ENCODE measurements at regions not wholly inside any gene's neighbourhood (a gene's known extent, or its start where the extent isn't known, plus 50 kb on each side); places are given as distances from the start of the nearest gene placed in this dataset.

GRCh38 chr5:156096259-156096658 is 230.7 kb upstream of the SGCD start:
- TF ChIP-seq NFE2L2 (IDR thresholded peaks at IDR 0.05; ENCODE audit: low read depth, low read length) = no peak
- TF ChIP-seq POLR2A (IDR thresholded peaks at IDR 0.05; ENCODE audit: low read depth, low read length) = no peak
- TF ChIP-seq BHLHE40 (IDR thresholded peaks at IDR 0.05; ENCODE audit: low read depth, low read length) = no peak
- TF ChIP-seq RAD21 (IDR thresholded peaks at IDR 0.05; ENCODE audit: low read length) = no peak
- no peak for TF ChIP-seq MAZ (IDR thresholded peaks at IDR 0.05; ENCODE audit: borderline replicate concordance, low read depth, low read length)
- no peak for TF ChIP-seq RFX5 (IDR thresholded peaks at IDR 0.05; ENCODE audit: low read depth, low read length)
- TF ChIP-seq MAFK (IDR thresholded peaks at IDR 0.05; ENCODE audit: low read depth, low read length) = no peak
- TF ChIP-seq ELK1 (IDR thresholded peaks at IDR 0.05; ENCODE audit: borderline replicate concordance, low read depth, low read length) = no peak
- no peak for TF ChIP-seq SMC3 (IDR thresholded peaks at IDR 0.05; ENCODE audit: low read depth, low read length)
- TF ChIP-seq CTCF (conservative IDR thresholded peaks at IDR 0.05; ENCODE audit: low read depth, low read length) = no peak
- no peak for TF ChIP-seq FOS (IDR thresholded peaks at IDR 0.05; ENCODE audit: low read depth, low read length)
- TF ChIP-seq RCOR1 (IDR thresholded peaks at IDR 0.05; ENCODE audit: insufficient replicate concordance, low read length) = no peak
- no peak for TF ChIP-seq CEBPB (IDR thresholded peaks at IDR 0.05; ENCODE audit: low read depth, low read length)
- TF ChIP-seq USF2 (IDR thresholded peaks at IDR 0.05; ENCODE audit: low read depth, low read length) = no peak
- no peak for TF ChIP-seq MXI1 (IDR thresholded peaks at IDR 0.05; ENCODE audit: borderline replicate concordance, low read depth, low read length)
- TF ChIP-seq CHD1 (IDR thresholded peaks at IDR 0.05; ENCODE audit: low read depth, low read length) = no peak
- Histone ChIP-seq H2BK15ac (ENCODE audit: low read depth, low read length) (no peak overlapping the region), H3K27me3 (ENCODE audit: control insufficient read depth, insufficient read depth, low read length) (no peaks in the 10 kb centered on the region), H3K4me3 (ENCODE audit: insufficient read depth, low read depth, low read length) (no peak overlapping the region), H4K8ac (ENCODE audit: low read depth in 2 of 2, low read length in 2 of 2) (no peak overlapping the region), H3K23ac (ENCODE audit: low read depth, low read length) (no peak overlapping the region), H4K20me1 (ENCODE audit: insufficient read depth, low read length) (no peaks in the 10 kb centered on the region), H3K4me2 (ENCODE audit: low read depth, low read length) (no peak overlapping the region), H2AK9ac (replicated peaks; ENCODE audit: low read depth, low read length, poor library complexity) (no peak overlapping the region), H3K27ac (ENCODE audit: insufficient read depth, low read length) (no peak overlapping the region), H2AFZ (replicated peaks; ENCODE audit: low read length, poor library complexity) (no peak overlapping the region), H3K9me3 (ENCODE audit: control insufficient read depth, insufficient read depth, low read length) (no peaks in the 10 kb centered on the region), H3K4ac (ENCODE audit: low read depth, low read length) (peak overlapping the region; percentile 59; the same call in 1 of the 2 replicates), H3K56ac (ENCODE audit: extremely low read depth, insufficient read depth, low read length) (no peak overlapping the region), H3K18ac (ENCODE audit: low read depth, low read length) (no peak overlapping the region), H3K9ac (ENCODE audit: low read depth, low read length) (no peak overlapping the region), H3K36me3 (ENCODE audit: control insufficient read depth, insufficient read depth, low read length) (no peaks in the 10 kb centered on the region), H4K91ac (ENCODE audit: insufficient read depth, low read depth, low read length) (peak overlapping the region; percentile 48), H4K5ac (ENCODE audit: low read depth, low read length) (no peak overlapping the region), H3K79me1 (ENCODE audit: low read depth in 1 of 2, low read length in 2 of 2) (no peaks in the 10 kb centered on the region), H2BK20ac (ENCODE audit: low read depth, low read length) (peak overlapping the region; percentile 65), H3K4me1 (ENCODE audit: control insufficient read depth, insufficient read depth, low read length) (0 out of 2 replicates have a peak, but pooled peaks cover 3% of the 10 kb centered on the region), H2BK120ac (ENCODE audit: low read depth, low read length) (peak overlapping the region; percentile 47), H3K14ac (replicated peaks; ENCODE audit: low read depth, low read length) (peak overlapping the region; percentile 10; the same call in 1 of the 2 replicates), H2BK5ac (ENCODE audit: low read depth, low read length, poor library complexity, severe bottlenecking) (peak overlapping the region; percentile 4), H2AK5ac (ENCODE audit: low read depth, low read length) (peak overlapping the region; percentile 10; the same call in 1 of the 2 replicates), H3K9me1 (ENCODE audit: insufficient read depth, low read length) (0 out of 2 replicates have a peak, but pooled peaks cover 4% of the 10 kb centered on the region)
- POLR2A ChIA-PET (ENCODE audit: unreplicated experiment) = interaction anchor here (0.6 kb wide), 1 partner anchor 142 kb away, joined by 3 read pairs; no protein-coding TSS in a partner anchor
- CTCF ChIA-PET = interaction anchor here (0.5 to 1.6 kb wide), 3 partner anchors 9 to 132 kb away, joined by 3 to 5 read pairs (median 3); no protein-coding TSS in a partner anchor
- dilution Hi-C loops (cut with HindIII; ENCODE audit: low sequenced_read_pairs, unreplicated experiment) (no loop called here), in situ Hi-C loops (cut with MboI; ENCODE audit: low sequenced_read_pairs) (no loop called here), intact Hi-C loops (cut with micrococcal nuclease) (no loop called here)
- no TSS peak for BruUV-seq (replicated peaks)
- DNase-seq (peak; percentile 42), ATAC-seq (ENCODE audit: low read depth) (peak; percentile 35; the same call in 1 of the 2 replicates)
- no CpG with 5 or more reads among the region's 1 CpG for WGBS, 2 experiments (ENCODE audit: extremely low coverage in 2 of 2, insufficient read length in 1 of 2)
